Epithelial cell of esophagus (primary cell): ENCODE measurements at regions not wholly inside any gene's neighbourhood (a gene's known extent, or its start where the extent isn't known, plus 50 kb on each side); places are given as distances from the start of the nearest gene placed in this dataset.

ENCODE experiments used
- DNase-seq: peaks from one replicate; pipeline ENCODE4 v3.0.0; 2010; ENCODE audit warnings: low read depth
- H3K4me3 ChIP-seq: 2 replicates; pipeline ENCODE4 v1.5.1; 2011; ENCODE audit warnings: mild to moderate bottlenecking, low read length, control low read depth
- CTCF ChIP-seq: IDR thresholded peaks from 2 replicates; pipeline ENCODE4 v1.5.1; 2011; ENCODE audit warnings: low read depth, mild to moderate bottlenecking, low read length, control low read depth, inconsistent platforms; ENCODE audit not compliant: insufficient read depth; ENCODE audit errors: missing control alignments

DNA sequence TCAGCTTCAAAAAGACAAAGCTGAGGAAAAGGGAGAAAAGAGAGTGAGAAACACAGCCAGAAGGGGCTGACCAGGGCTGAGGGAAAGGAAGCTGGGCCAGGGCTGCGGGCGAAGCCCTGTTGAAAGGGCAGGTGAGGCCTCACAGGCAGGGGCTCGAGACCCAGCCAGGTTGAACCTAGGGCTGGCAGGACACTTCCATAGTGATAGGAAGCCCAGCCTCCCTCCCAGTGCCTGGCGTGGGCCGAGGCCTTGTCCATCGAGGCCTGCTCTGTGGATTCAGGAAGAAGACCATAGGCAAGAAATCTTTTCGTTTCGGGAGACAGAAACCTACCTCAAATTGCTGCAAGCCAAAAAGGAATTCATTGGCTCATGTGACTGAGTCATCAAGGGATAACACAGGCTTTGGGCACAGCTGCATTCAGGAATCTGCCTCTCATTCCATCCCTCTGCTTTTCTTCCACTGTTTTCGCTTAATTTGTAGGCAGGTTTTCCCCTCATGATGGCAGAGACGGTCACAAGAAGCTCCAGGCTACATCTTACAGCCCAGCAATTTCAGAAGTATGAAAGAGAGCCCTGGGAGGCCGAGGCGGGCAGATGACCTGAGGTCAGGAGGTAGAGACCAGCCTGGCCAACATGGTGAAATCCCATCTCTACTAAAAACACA lies 311.1 kb upstream of the SULF2 start:
- TF ChIP-seq CTCF = no peak
- H3K4me3 ChIP-seq = no peak overlapping the region
- no peak for DNase-seq

- TF ChIP-seq CTCF = no peak
- DNase-seq = no peak
- no peak overlapping the region for H3K4me3 ChIP-seq
Observed at GRCh38 chr20:48094944-48095343, 309.7 kb upstream of the SULF2 start.

GRCh38 chr20:48094196-48094749 lies 309.0 kb upstream of the SULF2 start:
- no peak for TF ChIP-seq CTCF
- DNase-seq = no peak

DNA sequence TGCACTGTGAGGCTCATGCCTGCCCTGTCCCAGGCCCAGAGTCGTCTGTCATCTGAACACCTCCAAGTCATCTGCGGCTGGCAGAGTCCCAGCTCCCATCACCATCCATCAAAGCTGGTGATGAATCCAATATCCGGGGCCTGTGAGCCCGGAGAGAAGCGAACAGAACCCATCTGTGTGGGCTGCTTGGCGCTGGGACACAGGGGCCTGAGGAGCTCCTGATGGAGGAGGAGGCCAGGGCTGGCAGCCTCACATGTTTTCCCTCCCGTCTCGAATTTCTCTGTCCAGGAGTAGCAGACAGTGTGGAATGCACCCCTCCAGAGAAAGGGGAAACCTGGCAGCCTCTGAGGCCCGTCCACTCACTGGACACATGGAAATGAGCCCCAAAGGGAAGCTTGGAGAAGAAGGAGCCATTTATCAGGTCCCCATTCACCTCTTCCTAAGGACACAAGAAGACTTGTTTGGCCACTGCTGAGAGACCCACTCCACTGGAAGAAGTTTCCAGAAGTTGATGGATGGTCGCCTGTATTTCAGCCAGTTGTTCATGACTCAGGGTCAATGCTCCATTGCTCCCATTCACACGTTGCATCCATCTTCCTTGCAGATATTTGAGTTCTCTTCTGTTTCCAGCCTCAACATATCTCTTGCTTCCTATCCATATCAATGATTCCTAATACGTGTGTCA lies 307.5 kb upstream of the SULF2 start:
- DNase-seq = no peak
- TF ChIP-seq CTCF = no peak
- no peak overlapping the region for H3K4me3 ChIP-seq

More at GRCh38 chr20:48094196-48094749, 309.0 kb upstream of the SULF2 start:
- no peak overlapping the region for H3K4me3 ChIP-seq

GRCh38 chr20:48090784-48091183 lies 305.5 kb upstream of the SULF2 start:
- no peak for TF ChIP-seq CTCF
- DNase-seq = no peak
- no peak overlapping the region for H3K4me3 ChIP-seq

DNA sequence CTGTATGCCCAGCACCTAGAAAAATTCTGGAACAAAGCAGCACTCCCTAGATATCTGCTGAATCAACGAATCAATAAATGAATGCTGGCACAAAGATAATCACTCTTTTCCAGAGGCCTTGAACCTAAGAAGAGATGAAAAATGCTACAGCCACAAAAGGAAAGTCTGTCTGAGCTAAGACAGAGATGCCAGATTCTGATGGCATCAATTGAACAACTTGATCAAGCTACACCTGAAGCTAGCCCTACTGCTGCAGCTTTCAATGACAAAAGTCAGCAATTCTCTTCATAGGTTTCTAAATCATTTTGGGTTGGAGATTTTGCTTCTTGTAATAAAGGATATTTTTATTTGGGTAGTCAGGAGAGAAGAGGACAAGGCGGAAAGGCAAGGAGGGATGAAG lies 305.0 kb upstream of the SULF2 start:
- no peak overlapping the region for H3K4me3 ChIP-seq
- no peak for DNase-seq
- TF ChIP-seq CTCF = no peak
